ENCODE measurements at regions not wholly inside any gene's neighbourhood (a gene's known extent, or its start where the extent isn't known, plus 50 kb on each side); places are given as distances from the start of the nearest gene placed in this dataset.

- TF ChIP-seq CTCF (IDR thresholded peaks at IDR 0.05; ENCODE audit: low read depth, low read length) = no peak
- no peak for TF ChIP-seq EZH2phosphoT487 (IDR thresholded peaks at IDR 0.05; ENCODE audit: low read depth)
Observed at GRCh38 chr9:16238623-16239138, 631.8 kb downstream of the BNC2 start.

Measured in OCI-LY3 (cell line).